Liver (tissue), 8 donors: ENCODE measurements at regions not wholly inside any gene's neighbourhood (a gene's known extent, or its start where the extent isn't known, plus 50 kb on each side); places are given as distances from the start of the nearest gene placed in this dataset.

Source experiments
- DNase-seq: peaks from one replicate; pipeline ENCODE4 v3.0.0-alpha.2; 2017; ENCODE audit warnings: low spot score
- H3K27ac ChIP-seq, 2 donors: one replicate each; pipeline ENCODE4 v1.7.0; 2013; ENCODE audit warnings: inconsistent platforms in 2 of 2, low read length in 2 of 2, control low read depth in 1 of 2, low read depth in 1 of 2, mild to moderate bottlenecking in 1 of 2
- H3K27me3 ChIP-seq, 4 donors: one replicate each; pipeline versions ENCODE4 v1.6.1 to v1.7.0; 2013; ENCODE audit warnings: low read length in 3 of 4, inconsistent platforms in 1 of 4, mild to moderate bottlenecking in 1 of 4, moderate library complexity in 1 of 4; ENCODE audit not compliant: control insufficient read depth in 4 of 4, insufficient read depth in 4 of 4
- H3K36me3 ChIP-seq, 4 donors: one replicate each; pipeline versions ENCODE4 v1.6.1 to v1.7.0; 2013; ENCODE audit warnings: low read length in 3 of 4, mild to moderate bottlenecking in 3 of 4, low read depth in 1 of 4, moderate library complexity in 1 of 4; ENCODE audit not compliant: control insufficient read depth in 4 of 4, insufficient read depth in 3 of 4
- H3K4me1 ChIP-seq, 4 donors: one replicate each; pipeline versions ENCODE4 v1.6.1 to v1.7.0; 2013; ENCODE audit warnings: low read length in 3 of 4, mild to moderate bottlenecking in 3 of 4, moderate library complexity in 1 of 4; ENCODE audit not compliant: control insufficient read depth in 4 of 4, insufficient read depth in 4 of 4
- H3K4me3 ChIP-seq, 3 donors: one replicate each; pipeline versions ENCODE4 v1.6.1 to v1.7.0; 2013; ENCODE audit warnings: low read length in 3 of 3, control low read depth in 1 of 3, low read depth in 1 of 3, mild to moderate bottlenecking in 1 of 3
- H3K9ac ChIP-seq, 2 donors: one replicate each; pipeline ENCODE4 v1.7.0; 2013; ENCODE audit warnings: low read length in 2 of 2, mild to moderate bottlenecking in 2 of 2, moderate library complexity in 2 of 2, control low read depth in 1 of 2, low read depth in 1 of 2
- H3K9me3 ChIP-seq, 4 donors: one replicate each; pipeline versions ENCODE4 v1.6.1 to v1.7.0; 2013; ENCODE audit warnings: low read length in 3 of 4; ENCODE audit not compliant: control insufficient read depth in 4 of 4
- ATF3 ChIP-seq: IDR thresholded peaks from 2 replicates; pipeline ENCODE4 v1.6.1; 2016; ENCODE audit warnings: antibody characterized with exemption
- CTCF ChIP-seq: fragments of 150-350 bp; IDR thresholded peaks from 2 replicates; pipeline ENCODE4 v1.5.1; 2017; ENCODE audit warnings: improper control_type of control experiment, low read depth, low read length; ENCODE audit not compliant: missing input control
- EGR1 ChIP-seq, 2 donors: IDR thresholded peaks; 2 replicates each; pipeline ENCODE4 v1.6.1; 2016 to 2018; ENCODE audit warnings: antibody characterized with exemption in 2 of 2, low read depth in 2 of 2
- FOXA1 ChIP-seq: IDR thresholded peaks from 2 replicates; pipeline ENCODE4 v1.6.1; 2016; ENCODE audit warnings: antibody characterized with exemption
- FOXA2 ChIP-seq: IDR thresholded peaks from 2 replicates; pipeline ENCODE4 v1.6.1; 2016; ENCODE audit warnings: antibody characterized with exemption
- GABPA ChIP-seq, 2 donors: IDR thresholded peaks in 1 of 2; conservative IDR thresholded peaks in 1 of 2; 2 replicates each; pipeline ENCODE4 v1.6.1; 2016; ENCODE audit warnings: antibody characterized with exemption in 2 of 2, mild to moderate bottlenecking in 1 of 2, moderate library complexity in 1 of 2
- HNF4A ChIP-seq, 2 donors: conservative IDR thresholded peaks; 2 replicates each; pipeline ENCODE4 v1.6.1; 2016; ENCODE audit warnings: antibody characterized with exemption in 2 of 2, mild to moderate bottlenecking in 2 of 2
- HNF4G ChIP-seq: IDR thresholded peaks from 2 replicates; pipeline ENCODE4 v1.6.1; 2016; ENCODE audit warnings: antibody characterized with exemption
- JUND ChIP-seq, 2 donors: IDR thresholded peaks; 2 replicates each; pipeline ENCODE4 v1.6.1; 2016; ENCODE audit warnings: antibody characterized with exemption in 2 of 2
- MAX ChIP-seq: IDR thresholded peaks from 2 replicates; pipeline ENCODE4 v1.6.1; 2016; ENCODE audit warnings: antibody characterized with exemption
- NR2F2 ChIP-seq: IDR thresholded peaks from 2 replicates; pipeline ENCODE4 v1.6.1; 2016; ENCODE audit warnings: antibody characterized with exemption
- RAD21 ChIP-seq, 2 donors: IDR thresholded peaks; 2 replicates each; pipeline ENCODE4 v1.6.1; 2016; ENCODE audit warnings: antibody characterized with exemption in 2 of 2, mild to moderate bottlenecking in 2 of 2
- REST ChIP-seq: IDR thresholded peaks from 2 replicates; pipeline ENCODE4 v1.6.1; 2016; ENCODE audit warnings: antibody characterized with exemption, mild to moderate bottlenecking
- RXRA ChIP-seq, 2 donors: IDR thresholded peaks; 2 replicates each; pipeline ENCODE4 v1.6.1; 2017 to 2018; ENCODE audit warnings: antibody characterized with exemption in 2 of 2, mild to moderate bottlenecking in 1 of 2
- SP1 ChIP-seq: IDR thresholded peaks from 2 replicates; pipeline ENCODE4 v1.6.1; 2018; ENCODE audit warnings: antibody characterized with exemption, mild to moderate bottlenecking
- TAF1 ChIP-seq: conservative IDR thresholded peaks from 2 replicates; pipeline ENCODE4 v1.6.1; 2016; ENCODE audit warnings: antibody characterized with exemption, mild to moderate bottlenecking
- YY1 ChIP-seq: IDR thresholded peaks from 2 replicates; pipeline ENCODE4 v1.6.1; 2016; ENCODE audit warnings: antibody characterized with exemption, mild to moderate bottlenecking
- ZBTB33 ChIP-seq: IDR thresholded peaks from 2 replicates; pipeline ENCODE4 v1.6.1; 2016; ENCODE audit warnings: antibody characterized with exemption
- WGBS: extraction: QIAGEN DNeasy Blood & Tissue Kit; methylation state at CpG from one replicate; pipeline ENCODE4 v1.1.7; 2013; 5-methylcytosine and 5-hydroxymethylcytosine counted together
- donor health status: healthy.
- donor health status: healthy.
- donor health status: healthy.
- donor health status: healthy.
- donor health status: healthy.

- Histone ChIP-seq H3K9ac (no peak overlapping the region), H3K36me3 (no peaks in the 10 kb centered on the region), H3K4me3 (no peak overlapping the region), H3K27ac (no peak overlapping the region), H3K9me3 (no peaks in the 10 kb centered on the region), H3K4me1 (no peaks in the 10 kb centered on the region), H3K27me3 (no peaks in the 10 kb centered on the region)
- no peak for TF ChIP-seq RXRA (IDR thresholded peaks at IDR 0.05)
- no peak for TF ChIP-seq ATF3
- no peak for TF ChIP-seq TAF1
- no peak for TF ChIP-seq HNF4G
- no peak for TF ChIP-seq GABPA (IDR thresholded peaks at IDR 0.05 in 1 of 2, conservative IDR thresholded peaks at IDR 0.05 in 1 of 2)
- no peak for TF ChIP-seq CTCF
- no peak for TF ChIP-seq YY1
- no peak for TF ChIP-seq FOXA1
- TF ChIP-seq ZBTB33, result no peak
- no peak for TF ChIP-seq FOXA2
- TF ChIP-seq RAD21 (IDR thresholded peaks at IDR 0.05), result no peak
- TF ChIP-seq SP1, result no peak
- no peak for TF ChIP-seq EGR1 (IDR thresholded peaks at IDR 0.05; ENCODE audit: low read depth in 2 of 2)
- TF ChIP-seq MAX, result no peak
- no peak for TF ChIP-seq HNF4A (conservative IDR thresholded peaks at IDR 0.05)
- no peak for TF ChIP-seq NR2F2
- no peak for TF ChIP-seq REST
- no peak for TF ChIP-seq JUND (IDR thresholded peaks at IDR 0.05)
- WGBS, result 45% methylated on average over 9 of the region's 9 CpGs
- no peak for DNase-seq
These were observed 787.1 kb upstream of the CTNND2 start for GRCh38 chr5:12691330-12691729.

- H3K4me1 ChIP-seq, result no peaks in the 10 kb centered on the region
- no peak overlapping the region for H3K4me3 ChIP-seq
- H3K27me3 ChIP-seq, result no peaks in the 10 kb centered on the region
- H3K36me3 ChIP-seq, result no peaks in the 10 kb centered on the region
- no peak overlapping the region for H3K27ac ChIP-seq
- H3K9me3 ChIP-seq, result no peaks in the 10 kb centered on the region
- TF ChIP-seq FOXA1 (no peak), TAF1 (no peak), HNF4A (conservative IDR thresholded peaks at IDR 0.05) (no peak), YY1 (no peak), RAD21 (IDR thresholded peaks at IDR 0.05) (no peak), REST (no peak), EGR1 (IDR thresholded peaks at IDR 0.05; ENCODE audit: low read depth in 2 of 2) (no peak), RXRA (IDR thresholded peaks at IDR 0.05) (no peak), CTCF (no peak), SP1 (no peak)
- 52% methylated on average over 2 of the region's 2 CpGs for WGBS
- H3K9ac ChIP-seq, result no peak overlapping the region
- DNase-seq, result no peak
These were observed 786.1 kb upstream of the CTNND2 start for GRCh38 chr5:12690361-12690760.
